CD1c-positive myeloid dendritic cell (primary cell): ENCODE measurements at regions not wholly inside any gene's neighbourhood (a gene's known extent, or its start where the extent isn't known, plus 50 kb on each side); places are given as distances from the start of the nearest gene placed in this dataset.
A peak's percentile ranks its signal among the peaks of the same experiment; 100 is the strongest.

Source experiments
- DNase-seq: peaks from one replicate; pipeline ENCODE4 v3.0.0-alpha.2; 2016; ENCODE audit errors: extremely low spot score

- DNase-seq = no peak
Measured at GRCh38 chr11:116506263-116506825, 266.4 kb downstream of the BUD13 start.

- DNase-seq = no peak
Measured at GRCh38 chr11:116505298-116506262, 267.2 kb downstream of the BUD13 start.

GRCh38 chr11:116504541-116505297, 268.1 kb downstream of the BUD13 start:
- no peak for DNase-seq

- no peak for DNase-seq
Measured at GRCh38 chr11:116503216-116504160, 269.3 kb downstream of the BUD13 start.

GRCh38 chr11:116502641-116503061, 270.1 kb downstream of the BUD13 start:
- no peak for DNase-seq

GRCh38 chr11:116501728-116502127, 271.1 kb downstream of the BUD13 start:
- no peak for DNase-seq

GRCh38 chr11:116500947-116501602, 271.7 kb downstream of the BUD13 start:
- no peak for DNase-seq

GRCh38 chr11:116500026-116500946, 272.5 kb downstream of the BUD13 start:
- DNase-seq = no peak

GRCh38 chr11:116499396-116500003, 273.3 kb downstream of the BUD13 start:
- DNase-seq = peak; percentile 47

- DNase-seq = no peak
Measured at GRCh38 chr11:116498161-116498560, 274.6 kb downstream of the BUD13 start.

- DNase-seq = no peak
Measured at GRCh38 chr11:116492600-116492999, 280.2 kb downstream of the BUD13 start.

- DNase-seq = no peak
Measured at GRCh38 chr11:116488836-116489389, 283.9 kb downstream of the BUD13 start.

- DNase-seq = no peak
Measured at GRCh38 chr11:116485425-116485824, 287.4 kb downstream of the BUD13 start.

GRCh38 chr11:116482716-116483115, 290.1 kb downstream of the BUD13 start:
- no peak for DNase-seq

GRCh38 chr11:116481126-116481675, 291.6 kb downstream of the BUD13 start:
- DNase-seq = no peak

- DNase-seq = no peak
Measured at GRCh38 chr11:116478669-116479668, 293.8 kb downstream of the BUD13 start.

GRCh38 chr11:116478205-116478604, 294.6 kb downstream of the BUD13 start:
- DNase-seq = no peak
